ENCODE measurements at regions not wholly inside any gene's neighbourhood (a gene's known extent, or its start where the extent isn't known, plus 50 kb on each side); places are given as distances from the start of the nearest gene placed in this dataset.
"Not testable (repeated sequence)": the region's sequence is repeated elsewhere in the genome, so short reads cannot be mapped to it uniquely, and the experiment has no call there.

GRCh38 chr2:185393091-185393490, 345.5 kb upstream of the FSIP2 start:
- DNase-seq, result no peak

GRCh38 chr2:185402474-185402873, 336.1 kb upstream of the FSIP2 start:
- no peak for DNase-seq

GRCh38 chr2:185404578-185404977, 334.0 kb upstream of the FSIP2 start:
- no peak for DNase-seq

GRCh38 chr2:185417111-185417510, 321.5 kb upstream of the FSIP2 start:
- DNase-seq, result no peak

- DNase-seq, result no peak
These were observed 320.9 kb upstream of the FSIP2 start for GRCh38 chr2:185417688-185418087.

- DNase-seq, result peak; percentile 16
These were observed 313.5 kb upstream of the FSIP2 start for GRCh38 chr2:185424958-185425629.

- DNase-seq, result no peak
These were observed 310.6 kb upstream of the FSIP2 start for GRCh38 chr2:185428000-185428399.

- DNase-seq, result no peak
These were observed 304.8 kb upstream of the FSIP2 start for GRCh38 chr2:185433824-185434223.

GRCh38 chr2:185436787-185437372, 301.7 kb upstream of the FSIP2 start:
- no peak for DNase-seq

- no peak for DNase-seq
These were observed 297.1 kb upstream of the FSIP2 start for GRCh38 chr2:185441486-185442005.

- no peak for DNase-seq
These were observed 282.1 kb upstream of the FSIP2 start for GRCh38 chr2:185456517-185456916.

- DNase-seq, result no peak
These were observed 275.1 kb upstream of the FSIP2 start for GRCh38 chr2:185463481-185463880.

GRCh38 chr2:185466915-185467314, 271.7 kb upstream of the FSIP2 start:
- no peak for DNase-seq

GRCh38 chr2:185471441-185471840, 267.2 kb upstream of the FSIP2 start:
- no peak for DNase-seq

GRCh38 chr2:185472574-185472973, 266.0 kb upstream of the FSIP2 start:
- no peak for DNase-seq

- DNase-seq, result no peak
These were observed 264.8 kb upstream of the FSIP2 start for GRCh38 chr2:185473838-185474237.

- no peak for DNase-seq
These were observed 262.7 kb upstream of the FSIP2 start for GRCh38 chr2:185475914-185476313.

GRCh38 chr2:185477452-185477851, 261.2 kb upstream of the FSIP2 start:
- no peak for DNase-seq

GRCh38 chr2:185484602-185485001, 254.0 kb upstream of the FSIP2 start:
- no peak for DNase-seq

- no peak for DNase-seq
These were observed 236.3 kb upstream of the FSIP2 start for GRCh38 chr2:185502351-185502750.

GRCh38 chr2:185507719-185508118, 230.9 kb upstream of the FSIP2 start:
- DNase-seq, result no peak

GRCh38 chr2:185510060-185510459, 228.5 kb upstream of the FSIP2 start:
- no peak for DNase-seq

- DNase-seq, result no peak
These were observed 226.7 kb upstream of the FSIP2 start for GRCh38 chr2:185511925-185512324.

- no peak for DNase-seq
These were observed 216.1 kb upstream of the FSIP2 start for GRCh38 chr2:185522472-185522871.

- DNase-seq, result not testable (repeated sequence)
These were observed 214.4 kb upstream of the FSIP2 start for GRCh38 chr2:185524242-185524641.
